ENCODE measurements at regions not wholly inside any gene's neighbourhood (a gene's known extent, or its start where the extent isn't known, plus 50 kb on each side); places are given as distances from the start of the nearest gene placed in this dataset.
A peak's percentile ranks its signal among the peaks of the same experiment; 100 is the strongest.

DNA sequence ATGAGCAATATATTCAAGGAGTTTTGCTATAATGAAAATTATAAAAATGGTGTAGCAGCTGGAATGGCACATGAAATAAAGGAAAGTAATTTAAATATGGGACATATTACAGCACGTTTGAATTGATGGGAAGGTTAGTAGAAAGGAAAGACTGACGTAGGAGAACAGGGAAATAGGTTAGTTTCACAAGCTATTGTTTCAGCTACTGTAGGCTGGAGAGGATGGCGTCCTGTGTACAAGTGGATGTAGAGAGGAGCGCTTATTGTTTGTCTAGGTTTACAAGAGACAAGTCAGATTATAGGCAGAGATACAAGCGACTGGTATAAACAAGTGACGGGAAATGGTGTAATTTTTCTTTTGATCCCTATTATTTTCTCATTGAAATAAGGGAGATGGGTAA lies 431.2 kb upstream of the PDE3A start:
- Mint-ChIP-seq H3K4me3 (no peak overlapping the region), H3K9me3 (peaks cover 2 to 13% (median 7%) of the 10 kb centered on the region in 3 donors), H3K27me3 (no peaks in the 10 kb centered on the region), H3K4me1 (no peaks in the 10 kb centered on the region), H3K36me3 (no peaks in the 10 kb centered on the region), H3K27ac (no peak overlapping the region)

DNA sequence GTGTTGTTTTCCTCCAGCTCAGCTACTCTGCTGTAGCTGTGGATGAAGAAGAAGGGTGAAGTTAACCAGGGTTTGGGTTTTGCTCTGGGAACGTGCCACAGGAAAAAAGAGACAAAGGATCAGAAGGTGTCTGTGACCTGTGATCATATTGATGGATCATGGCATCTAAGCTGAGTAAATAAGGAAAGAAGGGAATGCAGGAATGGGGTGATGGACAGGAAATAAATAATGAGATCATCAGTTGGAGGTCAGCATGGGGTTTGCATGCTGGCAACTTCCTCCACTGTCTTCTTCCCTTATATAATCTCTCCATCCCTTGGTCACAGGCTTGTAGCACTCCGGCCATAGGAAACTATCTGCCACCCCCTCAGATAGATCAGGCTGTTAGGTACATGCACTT lies 430.3 kb upstream of the PDE3A start:
- Mint-ChIP-seq H3K9me3 (peaks cover 2 to 14% (median 7%) of the 10 kb centered on the region in 3 donors), H3K4me3 (no peak overlapping the region), H3K27me3 (no peaks in the 10 kb centered on the region), H3K36me3 (no peaks in the 10 kb centered on the region), H3K27ac (no peak overlapping the region), H3K4me1 (no peaks in the 10 kb centered on the region)

DNA sequence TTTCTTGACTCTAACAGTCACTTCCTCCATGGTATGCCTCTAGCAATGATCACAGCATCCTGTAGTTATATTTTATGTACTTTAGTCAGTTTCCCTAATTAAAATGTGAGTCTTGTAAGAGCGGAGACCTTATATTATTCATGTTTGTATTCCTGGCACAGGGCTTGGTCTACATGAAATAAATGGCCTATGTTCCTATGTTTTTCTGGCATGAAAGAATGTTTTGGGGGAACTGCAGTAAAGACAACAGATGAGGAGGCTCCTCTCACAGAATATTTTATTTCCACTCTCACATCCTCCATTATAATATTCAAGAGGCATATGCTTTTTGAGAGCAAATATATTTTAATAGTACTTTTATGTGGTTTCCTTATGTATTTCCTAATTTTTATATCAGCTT lies 429.8 kb upstream of the PDE3A start:
- H3K9me3 Mint-ChIP-seq = peaks cover 2 to 19% (median 10%) of the 10 kb centered on the region in 3 donors
- H3K27ac Mint-ChIP-seq = no peak overlapping the region
- H3K4me3 Mint-ChIP-seq = no peak overlapping the region
- peaks cover 2% of the 10 kb centered on the region for H3K36me3 Mint-ChIP-seq
- no peaks in the 10 kb centered on the region for H3K4me1 Mint-ChIP-seq
- H3K27me3 Mint-ChIP-seq = no peaks in the 10 kb centered on the region

DNA sequence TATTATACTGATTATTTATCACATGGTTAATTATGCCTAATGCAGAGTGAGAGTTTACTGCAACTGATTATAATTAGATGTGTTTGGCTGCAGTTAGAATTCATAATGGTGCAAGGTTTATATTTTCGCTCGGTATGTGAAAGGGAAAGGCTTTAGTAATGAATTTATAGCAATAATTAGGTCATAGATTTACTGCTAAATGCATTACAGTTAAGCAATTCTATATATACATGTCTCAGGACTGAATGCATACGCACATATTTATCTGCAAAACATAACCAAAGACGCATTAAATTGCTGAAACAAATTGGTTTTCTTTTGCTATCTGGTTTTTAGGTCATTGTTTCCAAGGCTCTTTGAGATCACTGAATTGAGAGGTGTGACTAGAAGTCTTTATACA lies 428.1 kb upstream of the PDE3A start:
- H3K36me3 Mint-ChIP-seq = peaks cover 2% of the 10 kb centered on the region
- H3K4me3 Mint-ChIP-seq = no peak overlapping the region
- H3K27me3 Mint-ChIP-seq = no peaks in the 10 kb centered on the region
- H3K4me1 Mint-ChIP-seq = no peaks in the 10 kb centered on the region
- no peak overlapping the region for H3K27ac Mint-ChIP-seq
- peaks cover 2 to 27% (median 10%) of the 10 kb centered on the region in 3 donors for H3K9me3 Mint-ChIP-seq

DNA sequence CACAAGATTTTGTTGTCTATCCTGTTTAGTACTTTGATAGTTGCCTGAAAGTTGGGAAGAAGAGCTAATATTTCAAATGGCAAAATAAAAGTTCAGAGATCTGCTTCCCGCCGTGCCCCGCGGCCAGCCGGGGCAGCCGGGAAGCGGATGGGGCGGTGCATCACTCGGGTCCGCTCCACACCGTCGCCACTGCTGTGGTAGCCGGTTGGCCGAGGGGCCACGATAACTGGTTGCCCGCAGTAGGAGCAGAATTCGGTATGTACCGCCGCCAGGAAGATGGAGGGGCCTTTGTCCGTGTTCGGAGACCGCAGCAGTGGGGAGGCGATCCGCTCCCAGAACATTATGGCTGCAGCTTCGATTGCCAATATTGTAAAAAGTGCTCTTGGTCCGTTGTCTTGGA lies 427.2 kb upstream of the PDE3A start:
- peaks cover 2% of the 10 kb centered on the region for H3K36me3 Mint-ChIP-seq
- no peak overlapping the region for H3K4me3 Mint-ChIP-seq
- H3K4me1 Mint-ChIP-seq = no peaks in the 10 kb centered on the region
- peaks cover 2 to 24% (median 7%) of the 10 kb centered on the region in 3 donors for H3K9me3 Mint-ChIP-seq
- H3K27ac Mint-ChIP-seq = no peak overlapping the region
- no peaks in the 10 kb centered on the region for H3K27me3 Mint-ChIP-seq

DNA sequence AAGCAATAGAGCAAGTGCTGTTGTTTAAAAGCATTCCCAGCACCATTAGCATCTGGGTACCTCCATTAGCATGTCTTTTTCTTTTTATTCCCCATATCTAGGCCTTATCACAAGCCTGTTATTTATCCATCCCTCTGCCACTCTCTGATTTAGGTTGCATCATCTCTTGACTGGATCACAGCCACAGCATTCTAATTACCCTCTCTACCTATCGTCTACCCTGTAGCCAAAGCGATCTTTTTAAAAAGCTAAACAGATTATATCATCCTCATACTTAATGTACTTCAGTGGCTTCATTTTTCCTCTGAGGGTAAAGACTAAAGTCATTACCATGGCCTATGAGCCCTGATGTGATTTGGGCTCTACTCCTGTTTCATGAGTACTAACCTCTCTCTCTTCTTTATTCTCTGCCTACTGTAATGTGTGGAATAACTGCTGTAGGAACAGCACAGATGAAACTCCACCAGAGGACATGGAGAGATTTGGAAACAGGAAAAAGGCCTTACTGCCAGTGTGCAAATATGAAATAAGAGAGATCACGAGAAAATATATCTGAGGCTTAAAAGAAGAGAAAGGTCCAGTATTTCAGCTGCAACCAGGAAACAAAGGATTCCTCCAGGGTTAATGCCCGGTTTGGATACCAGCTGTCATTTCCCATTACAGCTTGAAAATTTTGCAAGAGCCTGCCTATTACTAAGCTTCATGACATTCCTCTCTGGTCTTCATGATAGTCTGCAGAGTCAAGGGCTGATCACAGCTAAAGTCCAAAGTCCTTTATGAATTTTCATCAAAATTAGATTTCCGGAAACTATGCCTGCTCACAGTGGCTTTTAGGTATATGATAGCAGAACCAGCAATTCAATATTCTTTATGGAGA lies 422.5 kb upstream of the PDE3A start:
- peaks cover 0 to 21% (median 4%) of the 10 kb centered on the region in 3 donors for H3K9me3 Mint-ChIP-seq
- no peak overlapping the region for H3K4me3 Mint-ChIP-seq
- H3K27me3 Mint-ChIP-seq = no peaks in the 10 kb centered on the region
- H3K4me1 Mint-ChIP-seq = no peaks in the 10 kb centered on the region
- H3K36me3 Mint-ChIP-seq = peaks cover 2% of the 10 kb centered on the region
- H3K27ac Mint-ChIP-seq = no peak overlapping the region

DNA sequence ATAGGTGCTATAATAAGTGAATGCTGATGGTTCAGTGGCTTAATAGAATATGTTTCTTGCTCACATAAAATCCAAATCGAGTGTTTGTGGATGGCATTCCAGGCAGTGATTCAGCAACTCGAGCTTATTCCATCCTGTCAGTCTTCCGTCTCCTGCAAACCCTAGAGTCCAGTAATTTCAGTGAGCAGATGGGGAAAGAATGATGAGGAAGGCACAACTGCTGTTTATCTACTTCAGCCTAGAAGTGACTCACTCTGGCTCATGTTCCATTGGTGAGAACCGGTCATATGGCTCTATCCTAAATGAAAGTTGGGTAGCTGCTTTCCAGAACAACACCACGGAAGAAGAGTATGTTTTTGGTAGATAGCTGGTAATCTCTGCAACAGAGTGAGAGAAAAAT lies 421.8 kb upstream of the PDE3A start:
- H3K9me3 Mint-ChIP-seq = peaks cover 0 to 21% (median 4%) of the 10 kb centered on the region in 3 donors
- H3K27me3 Mint-ChIP-seq = no peaks in the 10 kb centered on the region
- no peak overlapping the region for H3K27ac Mint-ChIP-seq
- H3K4me1 Mint-ChIP-seq = no peaks in the 10 kb centered on the region
- H3K36me3 Mint-ChIP-seq = peaks cover 2% of the 10 kb centered on the region
- H3K4me3 Mint-ChIP-seq = no peak overlapping the region

DNA sequence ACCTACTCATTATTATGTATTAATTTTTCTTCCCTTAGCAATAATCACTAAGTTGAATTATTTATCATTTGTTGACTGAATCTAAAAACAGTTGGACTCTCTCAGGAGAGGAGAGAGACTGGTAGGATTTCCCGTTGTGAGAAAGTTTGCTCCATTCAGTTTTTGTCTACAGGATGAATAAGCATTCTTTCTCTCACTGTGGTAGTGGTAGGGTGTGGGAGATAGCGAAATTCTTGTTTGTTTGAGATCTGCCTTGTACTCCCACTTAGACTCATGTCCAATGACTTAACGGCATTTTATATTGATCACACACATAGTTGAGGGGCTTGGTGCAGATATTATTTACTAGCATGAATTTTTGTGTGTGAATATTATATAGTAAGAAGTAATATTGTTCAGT lies 421.0 kb upstream of the PDE3A start:
- Mint-ChIP-seq H3K36me3 (peaks cover 2% of the 10 kb centered on the region), H3K4me3 (no peak overlapping the region), H3K4me1 (no peaks in the 10 kb centered on the region)

DNA sequence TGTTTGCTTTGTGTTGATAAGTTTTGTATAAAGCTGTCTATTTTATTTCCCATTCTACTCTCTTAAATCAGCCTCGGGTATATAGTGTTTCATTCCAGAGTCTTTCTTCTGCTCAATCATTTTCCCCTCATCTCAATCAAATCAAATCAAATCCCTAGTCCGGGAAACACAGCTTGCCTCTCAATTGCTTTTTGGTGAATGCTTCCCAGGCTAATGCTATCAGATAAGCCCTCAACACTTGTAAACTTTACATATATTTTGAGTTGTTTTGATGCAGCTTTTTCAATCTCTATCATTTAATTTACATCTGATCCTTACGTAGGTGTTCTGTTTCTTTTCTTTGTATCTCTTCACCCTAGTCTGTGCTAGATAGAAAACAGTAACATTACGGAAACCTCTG lies 416.7 kb upstream of the PDE3A start:
- no peaks in the 10 kb centered on the region for H3K27me3 Mint-ChIP-seq
- H3K4me3 Mint-ChIP-seq = no peak overlapping the region
- H3K4me1 Mint-ChIP-seq = no peaks in the 10 kb centered on the region
- no peak overlapping the region for H3K27ac Mint-ChIP-seq
- H3K36me3 Mint-ChIP-seq = no peaks in the 10 kb centered on the region
- H3K9me3 Mint-ChIP-seq = peaks cover 0 to 6% (median 0%) of the 10 kb centered on the region in 3 donors

More for the DNA sequence above, 421.0 kb upstream of the PDE3A start:
- Mint-ChIP-seq H3K9me3 (peaks cover 0 to 21% (median 4%) of the 10 kb centered on the region in 3 donors), H3K27me3 (no peaks in the 10 kb centered on the region), H3K27ac (peak overlapping the region in 1 of 3 donors; percentile 31)

DNA sequence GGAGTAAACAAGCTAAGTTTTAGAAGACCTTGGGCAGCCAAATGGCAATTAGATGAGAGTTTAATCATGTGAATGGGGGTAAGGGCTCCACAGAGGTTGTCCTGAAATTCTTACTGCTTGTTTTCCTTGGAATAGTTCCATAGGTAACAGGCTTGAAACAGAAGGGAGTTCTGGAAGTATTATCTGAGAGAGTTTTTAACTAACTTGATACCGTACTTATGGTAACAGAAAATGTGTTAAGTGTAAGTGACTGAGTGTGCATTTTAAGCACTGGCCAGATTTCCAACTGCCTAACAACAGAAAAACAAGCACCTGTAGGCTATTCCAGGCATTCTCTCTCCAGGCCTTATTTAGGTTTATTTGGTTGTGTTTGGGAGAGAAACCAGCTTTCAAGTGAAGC lies 414.6 kb upstream of the PDE3A start:
- H3K27ac Mint-ChIP-seq = no peak overlapping the region
- no peaks in the 10 kb centered on the region for H3K4me1 Mint-ChIP-seq
- H3K9me3 Mint-ChIP-seq = peaks cover 0 to 9% (median 0%) of the 10 kb centered on the region in 3 donors
- H3K27me3 Mint-ChIP-seq = no peaks in the 10 kb centered on the region
- H3K36me3 Mint-ChIP-seq = no peaks in the 10 kb centered on the region
- no peak overlapping the region for H3K4me3 Mint-ChIP-seq

DNA sequence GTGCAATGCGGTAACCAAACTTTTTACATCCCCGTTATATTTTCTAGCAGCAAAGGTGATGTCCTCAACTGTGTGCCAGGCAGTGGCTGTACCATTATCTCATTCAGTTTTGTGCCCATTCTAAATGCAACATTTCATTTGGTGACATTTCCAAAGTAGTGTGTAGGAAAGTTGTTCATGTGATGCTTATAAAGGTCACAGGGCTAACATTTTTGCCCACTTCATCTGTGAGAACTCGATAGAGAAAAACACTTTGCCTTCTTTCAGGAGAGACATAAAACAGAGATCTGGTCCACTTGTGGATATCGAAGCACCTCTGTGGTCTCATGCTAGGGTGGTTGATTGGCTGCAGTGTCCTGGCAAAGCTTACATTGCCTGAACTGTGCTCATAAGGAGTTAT lies 414.2 kb upstream of the PDE3A start:
- no peaks in the 10 kb centered on the region for H3K4me1 Mint-ChIP-seq
- H3K27ac Mint-ChIP-seq = no peak overlapping the region

DNA sequence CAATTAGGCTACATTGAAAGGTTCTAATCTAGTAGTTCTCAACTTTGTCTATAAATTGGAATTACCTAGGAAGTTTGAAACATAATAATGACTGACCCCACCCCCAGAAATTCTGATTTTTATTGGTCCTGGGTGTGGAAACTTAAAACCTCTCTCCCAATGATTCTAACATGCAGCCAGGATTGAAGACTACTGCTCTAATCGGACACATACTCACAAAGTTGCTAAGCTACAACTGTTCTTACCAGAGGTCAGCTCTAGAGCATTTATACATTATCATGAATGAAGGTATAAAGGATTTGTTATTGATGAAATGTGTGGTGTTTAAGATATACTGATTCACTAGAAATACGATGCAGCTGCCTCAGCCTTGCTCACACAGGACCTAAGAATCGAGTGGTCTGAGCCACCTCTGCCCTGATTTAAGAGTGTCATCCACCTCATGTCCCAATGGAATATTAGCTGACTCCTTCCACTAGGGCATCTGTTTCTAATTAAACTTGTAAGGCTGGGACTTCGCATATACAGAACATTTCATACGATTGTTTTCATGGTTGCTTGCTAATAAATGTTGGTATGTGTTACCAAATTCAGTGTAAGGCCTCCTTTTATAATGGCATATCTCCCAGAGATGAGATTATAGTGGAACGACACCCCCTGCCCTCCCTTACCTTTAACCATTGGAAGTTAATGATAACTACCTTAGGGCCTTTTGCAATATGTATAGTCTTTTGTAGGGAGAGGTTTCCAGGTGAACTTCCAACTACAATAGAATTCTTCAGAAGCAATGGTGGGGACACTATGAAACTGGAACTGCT lies 410.8 kb upstream of the PDE3A start:
- H3K4me1 Mint-ChIP-seq = no peaks in the 10 kb centered on the region
- H3K9me3 Mint-ChIP-seq = peaks cover 0 to 5% (median 0%) of the 10 kb centered on the region in 3 donors
- H3K36me3 Mint-ChIP-seq = no peaks in the 10 kb centered on the region
- no peak overlapping the region for H3K4me3 Mint-ChIP-seq
- no peaks in the 10 kb centered on the region for H3K27me3 Mint-ChIP-seq
- H3K27ac Mint-ChIP-seq = no peak overlapping the region

More for the DNA sequence above, 414.2 kb upstream of the PDE3A start:
- H3K9me3 Mint-ChIP-seq = peaks cover 0 to 5% (median 0%) of the 10 kb centered on the region in 3 donors
- H3K36me3 Mint-ChIP-seq = no peaks in the 10 kb centered on the region
- no peaks in the 10 kb centered on the region for H3K27me3 Mint-ChIP-seq
- H3K4me3 Mint-ChIP-seq = no peak overlapping the region

DNA sequence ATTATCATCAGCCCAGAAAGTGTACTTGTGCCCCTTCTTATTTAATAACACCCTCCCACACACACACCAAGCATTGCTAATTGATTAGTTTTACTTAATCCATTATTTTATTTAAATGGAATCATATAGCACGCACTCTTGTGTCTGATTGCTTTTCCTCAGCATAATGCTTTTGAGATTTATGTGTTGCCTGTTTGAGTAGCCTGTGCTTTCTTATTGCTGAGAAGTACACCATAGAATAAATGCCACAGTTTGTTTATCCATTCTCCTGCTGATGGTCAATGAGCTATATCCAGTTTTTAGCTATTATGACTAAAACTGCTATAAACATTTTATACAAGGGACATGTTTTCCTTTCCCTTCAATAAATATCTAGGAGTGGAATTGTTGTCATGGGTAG lies 409.9 kb upstream of the PDE3A start:
- Mint-ChIP-seq H3K4me1 (no peaks in the 10 kb centered on the region), H3K36me3 (no peaks in the 10 kb centered on the region)

DNA sequence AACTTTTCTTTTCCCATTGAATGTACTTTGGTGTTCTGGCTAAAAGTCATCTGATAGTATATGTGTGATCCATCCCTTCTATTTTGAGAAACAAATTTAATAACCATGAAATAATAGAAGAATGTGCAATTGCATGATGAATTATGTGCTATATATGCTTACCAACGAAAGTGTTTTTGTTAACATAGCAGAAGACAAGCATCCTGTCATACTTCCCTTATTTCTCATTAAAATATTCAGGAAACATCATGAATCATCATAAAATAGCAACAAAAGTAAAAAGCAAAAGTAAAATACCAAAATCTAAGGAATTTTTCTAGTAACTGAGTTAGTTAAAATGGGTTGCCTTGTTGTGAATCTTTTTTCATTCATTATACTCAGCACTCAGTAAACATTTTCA lies 409.0 kb upstream of the PDE3A start:
- no peak overlapping the region for H3K27ac Mint-ChIP-seq
- H3K9me3 Mint-ChIP-seq = peaks cover 0 to 5% (median 0%) of the 10 kb centered on the region in 3 donors
- no peaks in the 10 kb centered on the region for H3K36me3 Mint-ChIP-seq
- no peak overlapping the region for H3K4me3 Mint-ChIP-seq
- H3K4me1 Mint-ChIP-seq = no peaks in the 10 kb centered on the region
- no peaks in the 10 kb centered on the region for H3K27me3 Mint-ChIP-seq

More for the DNA sequence above, 409.9 kb upstream of the PDE3A start:
- H3K9me3 Mint-ChIP-seq = peaks cover 0 to 5% (median 0%) of the 10 kb centered on the region in 3 donors
- H3K27ac Mint-ChIP-seq = no peak overlapping the region
- H3K4me3 Mint-ChIP-seq = no peak overlapping the region
- no peaks in the 10 kb centered on the region for H3K27me3 Mint-ChIP-seq

DNA sequence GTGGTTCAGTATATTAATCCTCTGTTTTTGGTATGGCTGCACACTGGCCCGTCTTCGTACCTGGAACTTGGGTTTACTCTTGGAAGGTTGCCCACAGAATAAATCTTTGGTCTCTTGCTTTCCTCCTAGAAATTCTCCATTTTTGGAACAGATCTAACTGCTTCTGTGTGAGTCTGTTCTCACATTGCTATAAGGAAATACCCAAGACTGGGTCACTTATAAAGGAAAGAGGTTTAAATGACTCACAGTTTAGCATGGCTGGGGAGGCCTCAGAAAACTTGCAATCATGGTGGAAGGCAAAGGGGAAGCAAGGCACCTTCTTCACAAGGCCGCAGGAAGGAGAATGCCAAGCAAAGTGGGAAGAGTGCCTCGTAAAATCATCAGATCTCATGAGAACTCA lies 407.8 kb upstream of the PDE3A start:
- H3K9me3 Mint-ChIP-seq = peaks cover 0 to 5% (median 0%) of the 10 kb centered on the region in 3 donors
- H3K4me3 Mint-ChIP-seq = no peak overlapping the region
- H3K27ac Mint-ChIP-seq = no peak overlapping the region
- H3K4me1 Mint-ChIP-seq = no peaks in the 10 kb centered on the region
- no peaks in the 10 kb centered on the region for H3K27me3 Mint-ChIP-seq
- no peaks in the 10 kb centered on the region for H3K36me3 Mint-ChIP-seq
